ENCODE measurements at regions not wholly inside any gene's neighbourhood (a gene's known extent, or its start where the extent isn't known, plus 50 kb on each side); places are given as distances from the start of the nearest gene placed in this dataset.

DNA sequence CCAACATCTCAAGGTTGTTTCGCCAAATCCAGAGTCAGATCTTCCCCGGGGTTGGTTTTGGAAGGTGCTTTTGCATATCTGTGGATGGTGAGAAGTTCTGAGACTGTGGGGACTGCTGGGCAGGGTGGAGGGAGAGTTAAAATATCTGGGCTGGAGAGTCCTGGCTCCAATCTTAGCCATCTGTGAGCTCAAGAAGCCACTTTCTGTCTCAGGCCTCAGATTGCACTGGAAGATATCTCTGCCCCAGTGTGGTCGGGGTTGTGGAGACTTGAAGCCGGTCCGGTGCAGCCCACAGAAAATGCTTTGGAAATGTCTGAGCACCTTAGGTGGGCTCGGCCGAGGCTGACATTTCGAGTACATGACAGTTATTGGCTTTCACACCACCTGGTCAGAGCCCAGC, 72.2 kb upstream of the SFMBT2 start:
- no peak overlapping the region for H3K4me3 ChIP-seq (replicated peaks; ENCODE audit: low read depth, low read length)
- H3K36me3 ChIP-seq (ENCODE audit: control insufficient read depth, insufficient read depth, low read length) = no peaks in the 10 kb centered on the region
- TF ChIP-seq, protein P1, sequence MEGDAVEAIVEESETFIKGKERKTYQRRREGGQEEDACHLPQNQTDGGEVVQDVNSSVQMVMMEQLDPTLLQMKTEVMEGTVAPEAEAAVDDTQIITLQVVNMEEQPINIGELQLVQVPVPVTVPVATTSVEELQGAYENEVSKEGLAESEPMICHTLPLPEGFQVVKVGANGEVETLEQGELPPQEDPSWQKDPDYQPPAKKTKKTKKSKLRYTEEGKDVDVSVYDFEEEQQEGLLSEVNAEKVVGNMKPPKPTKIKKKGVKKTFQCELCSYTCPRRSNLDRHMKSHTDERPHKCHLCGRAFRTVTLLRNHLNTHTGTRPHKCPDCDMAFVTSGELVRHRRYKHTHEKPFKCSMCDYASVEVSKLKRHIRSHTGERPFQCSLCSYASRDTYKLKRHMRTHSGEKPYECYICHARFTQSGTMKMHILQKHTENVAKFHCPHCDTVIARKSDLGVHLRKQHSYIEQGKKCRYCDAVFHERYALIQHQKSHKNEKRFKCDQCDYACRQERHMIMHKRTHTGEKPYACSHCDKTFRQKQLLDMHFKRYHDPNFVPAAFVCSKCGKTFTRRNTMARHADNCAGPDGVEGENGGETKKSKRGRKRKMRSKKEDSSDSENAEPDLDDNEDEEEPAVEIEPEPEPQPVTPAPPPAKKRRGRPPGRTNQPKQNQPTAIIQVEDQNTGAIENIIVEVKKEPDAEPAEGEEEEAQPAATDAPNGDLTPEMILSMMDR (IDR thresholded peaks at IDR 0.05; ENCODE audit: insufficient read depth, low read length, poor library complexity, severe bottlenecking) = no peak
- H3K27me3 ChIP-seq (replicated peaks; ENCODE audit: control insufficient read depth, insufficient read depth, low read length) = no peaks in the 10 kb centered on the region
- DNase-seq (ENCODE audit: extremely low read depth, insufficient read length) = no peak

DNA sequence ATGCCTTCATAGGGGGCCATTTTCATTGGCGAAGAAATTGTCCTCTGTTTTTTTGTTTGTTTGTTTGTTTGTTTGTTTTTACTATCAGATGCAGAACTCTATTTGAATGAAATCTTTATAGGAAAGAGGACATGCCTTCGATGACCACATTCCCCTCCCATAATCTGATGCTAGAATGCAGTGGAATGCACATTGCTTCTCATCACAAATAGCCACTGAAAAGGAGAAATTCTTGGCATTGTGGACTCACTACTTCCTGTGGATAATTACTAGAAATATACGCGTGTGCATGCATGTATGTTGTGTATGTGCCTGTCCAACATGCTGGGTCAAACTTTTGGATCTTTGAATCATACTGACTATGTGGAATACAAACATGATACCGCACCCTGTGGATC, 70.5 kb upstream of the SFMBT2 start:
- Histone ChIP-seq H3K36me3 (ENCODE audit: control insufficient read depth, insufficient read depth, low read length) (no peaks in the 10 kb centered on the region), H3K27me3 (replicated peaks; ENCODE audit: control insufficient read depth, insufficient read depth, low read length) (no peaks in the 10 kb centered on the region), H3K4me3 (replicated peaks; ENCODE audit: low read depth, low read length) (no peak overlapping the region)
- DNase-seq (ENCODE audit: extremely low read depth, insufficient read length) = no peak
- TF ChIP-seq, protein P1 (IDR thresholded peaks at IDR 0.05; ENCODE audit: insufficient read depth, low read length, poor library complexity, severe bottlenecking) = no peak

DNA sequence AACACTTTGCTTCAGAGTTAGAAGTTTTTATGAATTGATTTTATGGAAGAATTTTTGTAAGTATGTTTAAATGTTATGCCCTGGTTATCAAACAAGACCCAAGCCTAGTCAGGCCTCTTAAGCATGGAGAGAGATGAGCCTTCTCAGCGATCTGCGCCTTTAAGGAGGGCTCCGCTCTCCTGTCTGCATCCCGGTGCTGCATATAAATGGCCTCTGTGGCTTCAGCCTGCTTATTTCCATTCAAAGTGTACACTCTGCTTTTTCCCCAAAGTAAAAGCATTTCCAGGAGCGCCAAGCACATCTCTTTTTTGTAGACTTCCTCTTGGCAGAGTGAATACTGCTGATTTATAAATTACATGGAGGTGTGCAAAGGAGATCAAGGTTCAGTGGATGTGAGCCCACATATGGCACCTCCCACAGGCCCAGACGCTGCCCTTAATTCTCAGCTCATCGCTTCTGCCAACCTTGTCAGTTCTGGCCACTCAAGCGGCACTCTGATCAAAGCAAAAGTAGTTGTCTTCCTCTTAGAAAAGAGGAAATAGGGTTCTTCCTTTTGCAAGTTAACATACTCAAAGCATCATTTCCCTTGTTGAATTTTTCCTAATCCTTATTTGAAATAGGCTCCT, 70.0 kb upstream of the SFMBT2 start:
- H3K36me3 ChIP-seq (ENCODE audit: control insufficient read depth, insufficient read depth, low read length) = no peaks in the 10 kb centered on the region
- TF ChIP-seq, protein P1 (IDR thresholded peaks at IDR 0.05; ENCODE audit: insufficient read depth, low read length, poor library complexity, severe bottlenecking) = no peak
- H3K4me3 ChIP-seq (replicated peaks; ENCODE audit: low read depth, low read length) = no peak overlapping the region
- no peaks in the 10 kb centered on the region for H3K27me3 ChIP-seq (replicated peaks; ENCODE audit: control insufficient read depth, insufficient read depth, low read length)
- peak; percentile 75 for DNase-seq (ENCODE audit: extremely low read depth, insufficient read length)

DNA sequence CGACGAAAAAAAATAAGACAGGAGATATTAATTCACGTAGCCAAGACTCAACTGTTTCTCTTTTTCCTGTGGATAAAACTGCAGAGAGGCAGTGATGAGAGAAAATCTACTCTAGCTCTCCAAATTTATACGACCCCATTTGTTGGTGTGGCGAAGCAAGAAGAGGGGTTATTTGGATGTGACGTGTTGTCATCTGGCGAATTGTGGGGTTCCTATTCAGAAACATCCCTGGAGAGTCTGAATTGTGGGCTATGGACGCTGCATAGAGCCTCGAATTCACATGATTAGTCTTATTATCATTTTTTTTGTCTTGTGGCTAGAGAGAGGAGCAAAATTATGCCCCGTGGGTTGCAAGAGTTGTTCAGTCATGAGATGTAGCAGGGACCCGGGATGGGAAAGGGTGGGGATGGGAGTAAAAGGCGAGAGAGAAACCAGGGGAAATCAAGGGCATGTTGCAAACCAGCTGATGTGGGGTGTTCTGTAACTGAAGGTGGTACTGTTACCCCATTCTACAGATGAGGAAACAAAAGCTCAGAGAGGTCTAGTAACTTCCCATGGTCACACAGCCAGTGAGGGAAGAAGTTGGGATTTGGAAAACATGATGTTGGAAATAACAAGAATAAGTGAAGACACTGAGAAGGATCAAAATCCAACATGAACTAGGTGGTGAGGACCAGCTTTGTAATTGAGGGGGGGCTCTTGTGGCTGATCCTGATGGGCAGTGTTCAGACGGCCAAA, 69.2 kb upstream of the SFMBT2 start:
- H3K4me3 ChIP-seq (replicated peaks; ENCODE audit: low read depth, low read length) = no peak overlapping the region
- DNase-seq (ENCODE audit: extremely low read depth, insufficient read length) = no peak
- no peaks in the 10 kb centered on the region for H3K27me3 ChIP-seq (replicated peaks; ENCODE audit: control insufficient read depth, insufficient read depth, low read length)
- TF ChIP-seq, protein P1 (IDR thresholded peaks at IDR 0.05; ENCODE audit: insufficient read depth, low read length, poor library complexity, severe bottlenecking) = no peak
- no peaks in the 10 kb centered on the region for H3K36me3 ChIP-seq (ENCODE audit: control insufficient read depth, insufficient read depth, low read length)

DNA sequence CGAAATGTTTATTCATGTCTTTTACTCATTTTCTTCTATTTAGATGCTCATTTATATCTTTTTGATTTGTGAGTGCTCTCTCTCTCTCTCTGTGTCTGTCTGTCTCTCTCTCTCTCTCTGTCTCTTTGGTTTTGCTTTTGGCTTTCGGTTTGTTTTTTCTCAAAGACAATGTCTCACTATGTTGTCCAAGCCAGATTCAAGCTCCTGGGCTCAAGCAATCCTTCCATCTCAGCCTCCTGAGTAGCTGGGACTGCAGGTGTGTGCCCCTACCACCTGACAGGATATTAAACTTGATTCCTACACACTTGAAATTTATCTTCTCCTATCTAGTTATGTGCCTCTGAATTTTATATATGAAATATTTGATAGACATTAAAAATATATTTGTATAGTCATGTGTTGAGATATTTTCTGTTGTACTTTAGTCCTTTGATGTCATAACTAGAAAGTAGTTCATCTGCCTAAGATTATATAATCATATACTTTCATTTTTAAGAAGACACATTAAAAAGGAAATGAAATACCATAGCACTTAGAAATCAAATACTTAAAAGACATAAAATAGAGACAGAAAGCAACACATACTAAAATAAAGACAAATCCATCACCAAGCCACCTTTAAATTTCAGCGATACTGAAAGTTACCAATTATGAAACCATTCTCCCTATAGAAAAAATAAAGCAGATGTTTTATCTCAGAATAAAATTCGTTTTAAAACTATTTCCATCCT, 68.1 kb upstream of the SFMBT2 start:
- H3K4me3 ChIP-seq (replicated peaks; ENCODE audit: low read depth, low read length) = no peak overlapping the region
- no peaks in the 10 kb centered on the region for H3K27me3 ChIP-seq (replicated peaks; ENCODE audit: control insufficient read depth, insufficient read depth, low read length)
- TF ChIP-seq, protein P1 (IDR thresholded peaks at IDR 0.05; ENCODE audit: insufficient read depth, low read length, poor library complexity, severe bottlenecking) = no peak
- no peak for DNase-seq (ENCODE audit: extremely low read depth, insufficient read length)
- no peaks in the 10 kb centered on the region for H3K36me3 ChIP-seq (ENCODE audit: control insufficient read depth, insufficient read depth, low read length)

Data from GM06990 (cell line).